HG03060 (cell line): ENCODE measurements at regions not wholly inside any gene's neighbourhood (a gene's known extent, or its start where the extent isn't known, plus 50 kb on each side); places are given as distances from the start of the nearest gene placed in this dataset.

ENCODE experiments used
- ATAC-seq: cut with Tn5 transposase; IDR thresholded peaks from one replicate; pipeline ENCODE4 v1.9.1; 2021; ENCODE audit warnings: low read depth, moderate number of reproducible peaks; ENCODE audit not compliant: unreplicated experiment

DNA sequence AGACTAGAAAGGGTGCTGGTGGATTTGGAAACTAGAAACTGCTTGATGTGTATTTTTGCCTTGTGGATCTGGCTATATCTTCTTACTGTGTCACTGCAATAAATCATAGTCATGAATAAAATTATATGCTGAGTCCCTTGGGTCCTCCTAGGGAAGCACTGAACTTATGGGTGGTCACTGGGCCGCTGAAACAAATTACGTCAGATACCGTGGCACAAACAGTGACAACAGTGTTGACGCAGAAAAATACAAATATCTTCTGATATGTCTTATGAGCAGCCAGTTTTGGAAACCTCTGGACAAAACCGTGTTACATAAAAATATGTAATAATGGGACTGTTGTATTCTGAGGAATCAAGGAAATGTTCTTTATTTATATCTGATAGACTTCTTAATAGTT is 260.1 kb upstream of the SORCS1 start:
- no peak for ATAC-seq

DNA sequence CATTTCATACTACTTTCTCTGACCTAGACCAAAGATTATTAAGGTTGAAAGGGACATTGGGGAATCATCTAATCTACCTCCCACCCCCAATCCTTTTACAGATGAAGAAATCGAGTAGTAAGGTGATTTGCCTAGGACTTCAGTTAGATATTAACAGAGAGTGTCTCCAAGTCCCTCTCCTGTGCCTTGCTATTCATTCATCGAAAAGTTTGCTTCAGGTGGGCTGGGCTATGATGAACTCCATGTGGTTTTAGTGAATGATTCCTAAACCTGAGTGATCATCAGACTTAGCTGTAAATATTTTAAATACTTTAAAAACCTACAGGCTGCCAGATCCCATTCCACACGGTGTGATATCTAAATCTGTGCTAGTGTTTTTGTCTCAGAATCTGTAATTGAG is 259.4 kb upstream of the SORCS1 start:
- no peak for ATAC-seq

DNA sequence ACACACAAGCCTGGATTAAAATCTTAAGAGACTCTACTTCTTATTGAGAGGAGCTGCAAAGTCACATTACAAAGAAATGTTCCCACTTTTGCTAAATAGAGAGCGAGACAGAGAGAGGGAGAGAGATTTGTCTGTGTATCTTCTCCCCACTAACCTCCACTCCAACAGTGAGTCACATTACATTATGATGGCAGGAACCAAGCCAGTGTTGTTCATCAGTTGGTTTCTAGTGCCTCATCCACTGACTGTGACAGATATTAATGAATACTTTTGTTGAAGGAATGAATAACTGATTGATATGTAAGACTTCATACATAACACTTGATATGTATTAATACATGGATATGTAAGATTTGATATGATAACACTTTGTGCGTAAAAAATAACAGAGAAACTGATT is 258.2 kb upstream of the SORCS1 start:
- ATAC-seq = no peak

DNA sequence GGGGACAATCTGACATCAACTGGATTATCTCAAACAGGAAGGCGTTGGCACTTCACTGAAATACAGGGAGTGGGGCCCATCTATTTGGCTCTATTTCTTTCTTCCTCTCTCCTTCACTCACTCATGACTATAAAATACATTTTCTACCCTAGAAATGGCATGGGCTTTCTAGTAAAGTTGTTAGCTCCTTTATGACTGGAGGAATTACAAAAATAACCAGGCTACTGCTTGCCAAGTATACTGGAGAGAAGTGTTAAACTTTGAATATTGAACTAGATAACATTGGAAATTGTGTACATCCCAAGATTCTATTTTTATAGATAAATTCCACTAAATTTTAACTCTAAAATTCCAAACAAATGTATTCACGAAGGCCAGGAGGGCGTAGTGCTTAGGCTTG is 255.7 kb upstream of the SORCS1 start:
- no peak for ATAC-seq

DNA sequence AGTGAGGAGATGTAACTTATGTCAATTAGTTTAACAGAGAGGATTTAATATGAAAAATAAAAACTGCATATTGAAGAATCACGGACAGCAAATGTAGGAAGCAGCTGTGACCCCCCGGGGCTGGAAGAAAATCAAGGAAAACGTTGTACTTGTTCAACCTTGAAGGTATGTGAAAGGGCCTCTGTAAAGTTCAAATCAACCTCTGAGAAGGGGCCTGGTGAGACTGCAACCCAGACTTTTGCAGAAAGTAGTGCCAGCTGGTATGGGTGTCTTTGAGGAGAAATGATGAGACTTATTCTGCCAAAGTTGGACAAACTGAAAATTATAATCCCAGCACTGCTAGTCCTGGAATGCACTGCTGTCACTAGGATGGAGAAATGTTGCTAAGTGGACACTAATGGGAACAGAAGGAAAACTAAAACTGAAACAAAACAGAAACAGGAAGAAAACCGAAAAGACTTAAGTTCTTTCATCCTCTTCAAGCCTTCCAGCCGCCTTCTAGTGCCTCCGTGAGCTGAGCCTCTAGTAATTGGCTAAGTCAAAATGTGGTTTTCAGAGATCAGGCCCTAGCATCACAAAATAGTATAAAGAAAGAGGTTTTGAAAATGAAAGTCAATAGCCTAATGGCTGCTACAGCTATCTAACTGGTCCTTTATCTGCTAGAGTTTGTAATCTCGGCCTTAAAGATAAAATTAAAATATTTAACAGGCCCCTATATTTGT is 253.7 kb upstream of the SORCS1 start:
- peak; percentile 30 for ATAC-seq

DNA sequence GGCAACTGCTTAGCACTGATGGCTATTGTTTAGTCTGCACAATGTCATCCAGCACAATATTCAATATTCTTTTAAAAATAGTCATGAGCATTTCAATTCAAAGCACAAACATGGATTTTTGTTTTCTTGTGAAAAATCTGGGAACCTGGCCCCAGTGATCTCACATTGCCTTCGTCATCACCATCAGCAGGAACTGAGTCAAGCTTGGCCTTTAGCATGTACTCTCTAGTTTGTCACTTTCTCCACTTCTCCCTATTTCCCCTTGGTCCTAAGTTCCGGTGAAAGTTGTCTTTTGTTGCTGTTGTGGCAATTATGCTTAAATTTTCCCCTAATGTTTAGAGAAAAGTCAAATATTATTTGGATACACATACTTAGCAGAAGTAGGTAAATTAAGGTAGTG is 252.9 kb upstream of the SORCS1 start:
- no peak for ATAC-seq

DNA sequence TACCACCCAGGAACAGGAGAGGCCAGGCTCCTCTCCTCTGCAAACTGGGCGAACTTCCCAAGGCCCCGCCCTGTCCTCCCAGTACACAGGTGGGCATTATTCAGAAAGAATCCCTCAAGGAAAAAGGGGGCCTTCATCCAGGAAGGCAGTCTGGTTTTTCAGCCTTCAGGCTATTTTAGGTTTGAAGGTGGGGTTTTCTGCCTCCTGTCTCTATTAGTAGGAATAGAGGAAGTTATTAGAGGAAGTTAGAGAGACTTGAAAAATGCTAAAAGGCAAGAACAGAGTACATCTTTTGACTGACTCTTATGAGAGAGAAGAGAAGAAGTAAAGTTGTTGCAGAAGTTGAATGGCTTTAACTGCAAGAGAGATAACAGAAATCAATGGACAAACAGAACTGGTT is 250.9 kb upstream of the SORCS1 start:
- no peak for ATAC-seq

DNA sequence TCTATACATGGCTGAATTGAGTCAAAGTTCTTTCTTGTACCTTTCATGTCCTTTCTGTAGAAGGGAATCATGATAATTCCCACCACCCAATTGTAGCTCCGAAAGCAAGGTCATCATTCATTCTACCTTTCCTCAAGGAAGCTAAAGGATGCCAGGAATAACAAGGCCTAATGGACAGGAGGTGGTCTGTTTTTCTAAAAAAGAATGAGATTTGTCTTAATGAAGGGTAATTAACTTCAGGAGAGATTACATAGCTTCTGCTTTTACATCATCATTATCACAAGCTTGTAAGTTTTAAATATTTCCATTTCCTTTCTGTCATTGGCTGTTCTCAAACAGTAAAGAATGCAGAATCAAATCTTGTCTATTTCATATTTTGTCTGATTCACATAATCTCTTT is 249.5 kb upstream of the SORCS1 start:
- ATAC-seq = no peak

DNA sequence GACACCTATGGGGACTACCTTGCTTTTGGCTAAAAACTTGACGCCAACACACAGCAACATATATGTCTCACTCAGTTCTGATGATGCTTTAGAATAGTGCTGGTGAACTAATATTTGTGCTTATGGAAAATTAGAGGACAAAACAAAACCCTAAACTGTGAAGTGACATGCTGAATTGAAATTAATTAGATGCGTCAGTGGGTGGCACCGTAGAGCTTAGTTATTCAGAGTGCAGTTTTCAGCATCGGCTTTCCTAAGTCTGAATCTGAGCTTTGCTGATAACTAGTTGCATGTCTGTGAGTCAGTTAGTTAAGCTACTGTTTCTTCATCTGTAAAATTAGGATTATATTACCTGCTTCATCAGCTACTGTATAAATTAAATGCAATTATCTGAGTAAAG is 245.0 kb upstream of the SORCS1 start:
- no peak for ATAC-seq

DNA sequence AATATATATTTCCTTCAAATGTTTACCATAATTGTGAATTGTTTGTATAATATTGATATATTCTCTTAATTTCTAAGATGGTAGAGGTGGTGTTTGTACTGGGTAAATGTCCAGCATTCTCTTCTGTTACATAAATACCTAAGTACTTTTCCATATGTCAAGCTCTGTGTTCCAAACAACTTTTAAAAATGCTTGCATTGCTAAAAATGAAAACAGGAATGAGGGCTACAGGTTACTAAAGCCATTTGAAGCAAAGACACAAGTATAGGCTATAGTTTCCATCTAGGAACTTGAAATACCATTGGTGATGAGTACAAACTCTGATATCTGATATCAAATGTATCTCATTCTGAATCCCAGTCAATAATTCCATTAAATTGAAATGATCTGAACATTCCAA is 233.6 kb upstream of the SORCS1 start:
- no peak for ATAC-seq

DNA sequence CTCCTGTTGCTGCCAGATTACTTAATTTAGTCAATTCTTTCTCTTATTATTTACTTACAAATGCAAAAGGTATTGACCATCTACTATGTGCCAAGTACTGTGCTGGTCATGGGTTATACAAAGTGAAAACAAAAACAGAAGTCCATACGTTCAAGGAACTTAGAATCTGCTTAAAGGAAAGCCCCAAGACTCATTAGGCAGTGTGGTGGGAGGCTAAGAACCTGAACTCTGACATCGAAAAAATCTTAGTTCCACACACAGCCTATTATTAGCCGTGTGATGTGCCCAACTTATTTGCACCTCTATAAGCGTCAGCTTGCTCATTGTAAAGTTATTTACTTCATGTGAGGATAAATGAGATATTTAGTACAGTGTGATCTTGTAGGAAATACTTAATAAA is 227.4 kb upstream of the SORCS1 start:
- ATAC-seq = no peak

DNA sequence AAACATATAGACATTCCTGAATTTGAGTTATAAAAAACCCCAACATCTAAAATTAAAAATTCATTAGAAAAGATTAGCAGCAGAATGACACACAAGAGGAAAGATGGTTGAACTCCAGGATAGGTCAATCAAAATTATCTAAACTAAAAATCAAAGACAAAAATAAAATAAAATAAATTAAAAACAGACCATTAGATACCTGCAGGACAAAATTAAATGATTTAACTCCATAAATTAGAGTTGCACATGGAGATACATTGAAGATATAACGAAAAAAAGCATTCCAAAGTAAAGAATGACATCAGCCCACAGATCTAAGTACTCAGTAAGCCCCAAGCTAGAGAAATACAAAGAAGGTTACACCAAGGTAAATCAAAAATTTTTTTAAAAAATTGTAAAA is 226.1 kb upstream of the SORCS1 start:
- no peak for ATAC-seq

DNA sequence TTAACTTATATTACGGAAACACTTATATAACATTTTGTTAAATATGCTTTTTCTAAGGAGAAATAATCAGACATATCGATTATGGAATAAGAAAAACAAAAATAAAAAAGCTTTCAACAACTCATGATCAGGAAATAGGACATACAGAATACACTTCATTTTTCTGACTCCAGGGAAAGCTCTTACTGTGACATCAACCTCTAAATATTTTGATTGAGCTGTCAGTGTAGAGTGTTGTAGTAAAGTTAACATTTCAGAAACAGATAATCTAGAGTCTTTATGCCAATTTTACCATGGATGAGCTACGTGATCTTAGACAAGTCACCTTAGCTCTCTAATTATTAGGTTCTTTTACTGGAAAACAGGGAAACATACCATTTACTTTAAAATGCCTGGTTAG is 218.9 kb upstream of the SORCS1 start:
- ATAC-seq = no peak

DNA sequence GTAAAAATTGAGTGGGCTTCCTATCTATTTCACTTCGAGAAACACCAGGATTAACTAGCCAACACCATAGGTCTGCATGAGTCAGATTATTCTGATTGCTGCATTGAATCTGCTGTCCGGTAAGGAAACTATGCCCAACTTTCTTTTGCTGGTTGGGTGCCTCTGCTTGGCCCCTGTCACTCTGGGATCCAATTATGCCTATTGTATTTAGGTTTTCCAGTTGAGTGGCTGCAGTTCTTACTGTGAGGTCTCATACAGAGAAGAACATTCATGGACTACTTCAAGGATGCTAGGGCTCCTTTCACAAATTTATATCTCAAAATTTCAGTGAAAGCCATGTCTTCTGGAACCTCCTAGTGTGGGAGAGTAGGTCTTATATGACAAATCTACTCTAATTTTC is 215.1 kb upstream of the SORCS1 start:
- ATAC-seq = no peak

DNA sequence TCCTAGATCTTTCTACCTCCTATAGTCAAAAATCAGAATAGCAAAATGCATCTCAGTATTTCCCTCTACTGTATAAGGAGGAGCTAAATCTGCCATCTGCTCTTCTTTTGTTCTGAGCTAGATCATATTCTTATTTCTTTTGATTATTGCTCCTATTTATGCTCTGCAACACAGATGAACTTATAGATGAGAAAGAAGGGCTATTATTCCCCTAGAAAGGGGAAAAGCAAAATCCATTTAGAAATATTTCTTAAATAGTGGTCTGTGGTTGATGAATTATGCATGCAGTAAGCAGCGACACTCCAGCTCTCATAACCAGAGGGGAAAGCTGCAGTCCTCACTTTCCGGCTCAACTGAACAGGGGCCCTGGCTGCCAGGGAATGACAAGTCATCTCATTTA is 207.3 kb upstream of the SORCS1 start:
- no peak for ATAC-seq

DNA sequence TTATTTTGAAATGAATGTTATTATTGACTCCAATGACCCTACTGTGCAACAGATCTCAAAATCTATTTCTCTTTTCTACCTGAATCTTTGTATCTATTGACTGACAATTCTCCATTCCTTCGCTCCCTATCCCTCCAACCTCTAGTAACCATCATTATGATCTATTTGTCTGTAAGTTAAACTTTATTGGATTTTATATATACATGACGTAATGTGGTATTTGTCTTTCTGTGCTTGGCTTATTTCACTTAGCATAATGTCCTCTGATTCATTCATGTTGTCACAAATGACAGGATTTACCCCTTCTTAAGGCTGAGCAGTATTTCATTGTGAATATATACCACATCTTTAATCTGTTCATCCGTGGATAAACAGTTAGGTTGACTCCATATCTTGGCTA is 200.4 kb upstream of the SORCS1 start:
- ATAC-seq = no peak

DNA sequence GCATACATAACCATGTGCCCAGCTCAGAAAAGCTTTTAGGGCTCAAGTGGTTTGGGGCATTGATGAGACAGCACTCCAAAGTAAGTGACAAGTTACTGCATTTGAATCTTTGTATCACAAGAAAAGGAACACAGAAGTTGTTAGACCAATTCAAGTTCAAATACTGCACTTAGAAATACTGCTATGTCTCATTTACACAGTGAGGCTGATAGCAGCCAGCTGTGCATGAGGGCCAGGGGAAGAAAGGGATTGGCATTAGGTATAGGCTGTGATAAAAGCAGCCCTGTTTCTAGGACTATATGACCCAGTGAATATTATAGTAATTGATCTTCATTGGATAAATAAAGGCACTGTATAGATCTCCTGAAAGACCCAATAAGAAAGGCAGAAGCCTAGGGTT is 197.8 kb upstream of the SORCS1 start:
- ATAC-seq = no peak

DNA sequence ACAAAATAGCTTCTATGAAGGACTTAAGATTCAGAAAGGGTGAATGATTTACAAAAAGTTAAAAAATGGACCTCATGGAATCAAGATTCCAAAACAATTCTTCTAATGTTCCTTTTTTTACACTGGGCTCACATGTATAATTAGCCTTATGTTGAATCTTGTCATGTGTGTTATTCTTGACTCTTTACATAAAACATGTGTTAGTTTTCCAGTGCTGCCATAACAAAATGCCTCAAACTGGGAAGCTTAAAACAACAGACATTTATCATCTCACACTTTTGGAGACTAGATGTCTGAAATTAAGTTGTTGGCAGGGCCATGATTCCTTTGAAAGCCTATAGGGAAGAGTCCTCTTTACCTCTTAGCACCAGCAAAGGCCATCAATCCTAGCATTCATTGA is 192.5 kb upstream of the SORCS1 start:
- no peak for ATAC-seq

DNA sequence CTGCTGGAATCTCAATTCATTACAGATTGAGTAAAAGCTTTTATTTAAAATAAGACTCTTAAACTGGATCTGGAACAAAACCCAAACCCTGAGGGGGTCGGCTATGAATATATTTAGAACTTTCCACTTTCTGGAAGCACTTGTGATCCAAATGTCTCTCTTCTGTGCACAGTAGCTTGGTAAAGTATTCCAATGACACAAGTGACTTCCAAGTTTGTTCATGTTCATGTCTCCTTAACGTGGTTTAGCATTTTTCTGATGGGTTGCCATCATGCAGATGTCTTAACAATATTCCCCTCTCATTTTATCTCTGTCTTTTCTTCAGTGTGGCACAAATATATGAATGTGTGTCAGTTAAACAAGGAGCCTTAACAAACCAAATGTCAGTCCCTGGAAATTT is 191.9 kb upstream of the SORCS1 start:
- no peak for ATAC-seq

DNA sequence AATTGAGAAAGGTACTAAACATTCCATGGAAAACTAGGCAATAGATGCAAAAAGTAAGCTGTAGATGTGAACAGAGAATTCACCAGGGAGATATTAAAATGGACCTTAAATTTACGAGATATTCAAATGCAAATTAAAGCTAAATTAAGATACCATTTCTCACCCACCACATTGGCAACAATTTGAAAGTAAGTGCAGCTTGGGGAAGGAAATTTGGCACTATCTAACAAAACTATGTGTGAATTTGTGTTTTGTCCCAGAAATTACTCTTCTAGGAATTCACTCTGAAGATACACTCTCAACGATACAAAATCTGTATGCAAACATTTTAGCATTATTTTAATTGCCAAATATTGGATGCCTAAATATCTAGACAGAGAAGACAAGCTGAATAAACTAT is 178.2 kb upstream of the SORCS1 start:
- ATAC-seq = no peak

DNA sequence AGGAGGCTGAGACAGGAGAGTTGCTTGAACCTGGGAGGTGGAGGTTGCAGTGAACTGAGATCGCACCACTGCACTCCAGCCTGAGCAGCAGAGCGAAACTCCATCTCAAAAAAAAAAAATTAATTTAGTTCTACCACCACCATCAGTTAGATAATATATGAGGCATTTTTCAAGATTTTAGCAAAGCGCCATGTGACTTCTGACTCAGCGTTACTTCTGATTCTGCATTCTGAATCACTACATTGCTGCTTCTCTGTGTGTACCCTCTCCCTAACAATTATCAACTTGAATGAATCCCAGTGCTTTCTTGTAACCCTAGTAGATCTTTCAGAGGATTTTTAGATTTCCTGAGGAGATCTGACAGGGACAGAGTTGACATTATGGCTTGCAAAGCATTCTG is 176.8 kb upstream of the SORCS1 start:
- no peak for ATAC-seq

DNA sequence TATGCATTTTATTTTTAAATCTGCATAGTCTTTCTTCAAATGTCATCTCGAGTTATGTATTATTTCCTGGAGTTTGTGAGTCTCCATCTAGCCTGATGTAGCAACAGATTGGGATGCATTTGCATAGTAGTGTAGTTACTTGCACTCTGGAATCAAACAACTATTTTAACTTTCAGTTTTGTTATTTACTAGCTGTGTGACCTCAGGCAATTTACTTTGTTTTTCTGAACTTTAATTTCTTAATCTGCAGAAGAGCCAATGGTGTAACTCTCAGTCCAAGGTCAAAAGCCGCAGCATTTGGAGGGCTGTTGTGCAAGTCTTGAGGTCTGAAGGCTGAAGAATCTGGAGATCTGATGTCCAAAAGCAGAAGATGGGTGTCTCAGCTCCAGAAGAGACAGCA is 175.8 kb upstream of the SORCS1 start:
- no peak for ATAC-seq

DNA sequence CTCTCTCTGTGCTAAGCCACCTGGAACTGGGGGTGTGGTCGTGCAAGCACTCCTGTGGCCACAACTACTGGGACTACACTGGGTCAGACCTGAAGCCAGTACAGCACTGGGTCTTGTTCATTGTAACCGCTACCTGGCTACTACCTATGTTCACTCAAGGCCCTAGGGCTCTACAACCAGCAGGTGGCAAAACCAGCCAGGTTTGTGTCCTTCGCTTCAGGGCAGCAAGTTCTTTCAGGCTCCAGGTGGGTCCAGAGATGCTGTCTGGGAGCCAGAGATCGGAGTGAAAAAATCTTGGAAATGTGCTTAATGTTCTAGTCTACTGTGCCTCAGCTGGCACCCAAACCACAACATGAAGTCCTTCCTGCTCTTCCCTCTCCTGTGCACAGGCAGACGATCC is 171.6 kb upstream of the SORCS1 start:
- ATAC-seq = no peak
